ENCODE measurements at regions not wholly inside any gene's neighbourhood (a gene's known extent, or its start where the extent isn't known, plus 50 kb on each side); places are given as distances from the start of the nearest gene placed in this dataset.

- TF ChIP-seq CTCF (IDR thresholded peaks at IDR 0.05) (no peak), POLR2A (IDR thresholded peaks at IDR 0.05) (no peak), EP300 (IDR thresholded peaks at IDR 0.05) (no peak)
Measured at GRCh38 chr6:147071776-147072175, 132.4 kb upstream of the STXBP5 start.
